ENCODE measurements at regions not wholly inside any gene's neighbourhood (a gene's known extent, or its start where the extent isn't known, plus 50 kb on each side); places are given as distances from the start of the nearest gene placed in this dataset.

- no peak for DNase-seq
Observed at GRCh38 chr10:131013281-131013912, 298.1 kb downstream of the TCERG1L start.

GRCh38 chr10:131014271-131014670 lies 297.2 kb downstream of the TCERG1L start:
- DNase-seq: no peak

- DNase-seq: no peak
Observed at GRCh38 chr10:131015271-131015670, 296.2 kb downstream of the TCERG1L start.

GRCh38 chr10:131016556-131016955 lies 295.0 kb downstream of the TCERG1L start:
- DNase-seq: no peak

- DNase-seq: no peak
Observed at GRCh38 chr10:131017566-131018285, 293.8 kb downstream of the TCERG1L start.

GRCh38 chr10:131018886-131019500 lies 292.5 kb downstream of the TCERG1L start:
- DNase-seq: no peak

- no peak for DNase-seq
Observed at GRCh38 chr10:131019696-131020095, 291.8 kb downstream of the TCERG1L start.

GRCh38 chr10:131020775-131021174 lies 290.7 kb downstream of the TCERG1L start:
- DNase-seq: no peak

GRCh38 chr10:131021246-131021895 lies 290.1 kb downstream of the TCERG1L start:
- DNase-seq: no peak

GRCh38 chr10:131021969-131022368 lies 289.6 kb downstream of the TCERG1L start:
- DNase-seq: no peak

GRCh38 chr10:131022369-131022768 lies 289.2 kb downstream of the TCERG1L start:
- DNase-seq: no peak

- no peak for DNase-seq
Observed at GRCh38 chr10:131022981-131023380, 288.5 kb downstream of the TCERG1L start.

- DNase-seq: no peak
Observed at GRCh38 chr10:131024259-131025131, 287.0 kb downstream of the TCERG1L start.

- DNase-seq: no peak
Observed at GRCh38 chr10:131025333-131025732, 286.2 kb downstream of the TCERG1L start.

- DNase-seq: no peak
Observed at GRCh38 chr10:131027256-131027655, 284.3 kb downstream of the TCERG1L start.

- no peak for DNase-seq
Observed at GRCh38 chr10:131031346-131031745, 280.2 kb downstream of the TCERG1L start.

- DNase-seq: no peak
Observed at GRCh38 chr10:131032329-131033165, 279.0 kb downstream of the TCERG1L start.

GRCh38 chr10:131033166-131034085 lies 278.1 kb downstream of the TCERG1L start:
- no peak for DNase-seq

- DNase-seq: no peak
Observed at GRCh38 chr10:131034451-131034850, 277.1 kb downstream of the TCERG1L start.

- DNase-seq: no peak
Observed at GRCh38 chr10:131035779-131036178, 275.7 kb downstream of the TCERG1L start.

GRCh38 chr10:131038056-131038455 lies 273.5 kb downstream of the TCERG1L start:
- no peak for DNase-seq

Data from activated CD8-positive, alpha-beta memory T cell treated with anti-CD3 and anti-CD28 coated beads, Interleukin-2, amount 50 U/mL, for 4 hours (primary cell).